Neural progenitor cell (in vitro differentiated cells): ENCODE measurements at regions not wholly inside any gene's neighbourhood (a gene's known extent, or its start where the extent isn't known, plus 50 kb on each side); places are given as distances from the start of the nearest gene placed in this dataset.

Experiments
- CTCF ChIP-seq: fragments of 200-600 bp; sonication (generic); IDR thresholded peaks from 2 replicates; pipeline ENCODE4 v1.5.1; 2017; ENCODE audit warnings: antibody characterized with exemption, mild to moderate bottlenecking
- EZH2phosphoT487 ChIP-seq: fragments of 200-600 bp; sonication (generic); IDR thresholded peaks from 2 replicates; pipeline ENCODE4 v1.6.1; 2017; ENCODE audit warnings: antibody characterized with exemption

- TF ChIP-seq CTCF, result no peak
- TF ChIP-seq EZH2phosphoT487, result no peak
Observed at GRCh38 chr1:91151702-91152101, 129.9 kb upstream of the ZNF644 start.
